HCT116 (cell line): ENCODE measurements at regions not wholly inside any gene's neighbourhood (a gene's known extent, or its start where the extent isn't known, plus 50 kb on each side); places are given as distances from the start of the nearest gene placed in this dataset.
A peak's percentile ranks its signal among the peaks of the same experiment; 100 is the strongest.

Experiments
- ATAC-seq: fragments of 200-7000 bp; cut with Tn5 transposase; 2 replicates; pipeline ENCODE4 v1.9.1; 2020; ENCODE audit warnings: mild to moderate bottlenecking, moderate library complexity
- BruUV-seq: library from RNA; stranded (reverse); fragments of 400-500 nt; replicated peaks from 2 replicates; lab custom pipeline; 2021; lab: Mats Ljungman, UMichigan
- CTCF ChIA-PET: fragments of 300-600 bp; sonication (Branson Sonifier 250); formaldehyde crosslinking; loops from one replicate; lab custom pipeline; 2021; ENCODE audit warnings: antibody characterized with exemption; lab: Charles Lee
- POLR2A ChIA-PET: fragments of 300-600, 350-600 bp; sonication (Branson Sonifier 250); formaldehyde crosslinking; loops from one replicate; lab custom pipeline; 2021; ENCODE audit warnings: antibody characterized with exemption; lab: Charles Lee
- RAD21 ChIA-PET, 2 experiments: fragments of 300-600 bp; sonication (Branson Sonifier 250); formaldehyde crosslinking; loops; one replicate each; lab custom pipeline; 2023; ENCODE audit warnings: low total read pairs in 2 of 2; ENCODE audit not compliant: uncharacterized antibody in 2 of 2, unreplicated experiment in 2 of 2, low non-redundant PET in 1 of 2; lab: Charles Lee
- DNase-seq: peaks from one replicate; pipeline ENCODE4 v3.0.0-alpha.2; 2010; ENCODE audit warnings: low read depth, low spot score
- H2AFZ ChIP-seq: fragments of 200-600 bp; shearing (Covaris generic), sonication (generic); 2 replicates; pipeline ENCODE4 v1.6.1; 2017; ENCODE audit warnings: low read depth, mixed run types, mixed read lengths, antibody characterized with exemption, low read length; ENCODE audit not compliant: poor library complexity, severe bottlenecking
- H3K27ac ChIP-seq: 2 replicates; pipeline ENCODE4 v1.5.1; 2012; ENCODE audit warnings: low read depth, low read length
- H3K27me3 ChIP-seq: fragments of 200-600 bp; sonication (generic); 2 replicates; pipeline ENCODE4 v1.6.1; 2016; ENCODE audit warnings: mixed run types, low read length, mixed read lengths; ENCODE audit not compliant: insufficient read depth
- H3K36me3 ChIP-seq, 2 experiments: fragments of 200-500 bp in 1 of 2; fragments of 200-600 bp in 1 of 2; sonication (Bioruptor generic) in 1 of 2; sonication (generic) in 1 of 2; 2 replicates each; pipeline versions ENCODE4 v1.5.1 to v1.6.1; 2014 to 2016; ENCODE audit warnings: low read length in 2 of 2, inconsistent platforms in 1 of 2, mixed read lengths in 1 of 2, mixed run types in 1 of 2; ENCODE audit not compliant: insufficient read depth in 2 of 2, control insufficient read depth in 1 of 2
- H3K4me1 ChIP-seq, 2 experiments: fragments of 200-600 bp in 1 of 2; sonication (generic) in 1 of 2; 2 replicates each; pipeline versions ENCODE4 v1.5.1 to v1.6.1; 2012 to 2017; ENCODE audit warnings: low read length in 2 of 2, inconsistent platforms in 1 of 2, mild to moderate bottlenecking in 1 of 2, mixed read lengths in 1 of 2, mixed run types in 1 of 2, moderate library complexity in 1 of 2; ENCODE audit not compliant: insufficient read depth in 2 of 2, control insufficient read depth in 1 of 2
- H3K4me2 ChIP-seq: fragments of 200-600 bp; sonication (generic); 2 replicates; pipeline ENCODE4 v1.6.1; 2017; ENCODE audit warnings: mixed run types, low read length, mixed read lengths
- H3K4me3 ChIP-seq, 2 experiments: fragments of 200-600 bp in 1 of 2; sonication (generic) in 1 of 2; replicated peaks in 1 of 2; 2 replicates each; pipeline ENCODE4 v1.5.1; 2011 to 2016; ENCODE audit warnings: low read length in 2 of 2, control low read depth in 1 of 2, low read depth in 1 of 2, mild to moderate bottlenecking in 1 of 2, mixed read lengths in 1 of 2, mixed run types in 1 of 2
- H3K79me2 ChIP-seq: fragments of 200-600 bp; sonication (generic); 2 replicates; pipeline ENCODE4 v1.6.1; 2017; ENCODE audit warnings: mild to moderate bottlenecking, mixed run types, low read length, moderate library complexity, mixed read lengths; ENCODE audit not compliant: insufficient read depth
- H3K9ac ChIP-seq: fragments of 200-600 bp; sonication (generic); 2 replicates; pipeline ENCODE4 v1.6.1; 2016; ENCODE audit warnings: low read length, mixed read lengths
- H3K9me2 ChIP-seq: fragments of 200-600 bp; sonication (generic), shearing (Covaris generic); 2 replicates; pipeline ENCODE4 v1.6.1; 2017; ENCODE audit warnings: mixed run types, mild to moderate bottlenecking, moderate library complexity; ENCODE audit not compliant: insufficient read depth
- H3K9me3 ChIP-seq, 2 experiments: fragments of 200-500 bp in 1 of 2; fragments of 200-600 bp in 1 of 2; sonication (Bioruptor generic) in 1 of 2; sonication (generic) in 1 of 2; 2 replicates each; pipeline ENCODE4 v1.6.1; 2014 to 2017; ENCODE audit warnings: low read length in 2 of 2, mixed read lengths in 2 of 2, inconsistent platforms in 1 of 2, low read depth in 1 of 2, mild to moderate bottlenecking in 1 of 2, mixed run types in 1 of 2, moderate library complexity in 1 of 2; ENCODE audit not compliant: control insufficient read depth in 1 of 2, insufficient read depth in 1 of 2
- H4K20me1 ChIP-seq: fragments of 200-600 bp; sonication (generic), shearing (Covaris generic); 2 replicates; pipeline ENCODE4 v1.6.1; 2017; ENCODE audit warnings: mixed run types, mild to moderate bottlenecking, moderate library complexity; ENCODE audit not compliant: insufficient read depth
- CEBPB ChIP-seq: IDR thresholded peaks from 2 replicates; pipeline ENCODE4 v1.6.1; 2012; ENCODE audit warnings: low read depth
- EGR1 ChIP-seq: IDR thresholded peaks from 2 replicates; pipeline ENCODE4 v1.6.1; 2012; ENCODE audit warnings: low read depth
- ELF1 ChIP-seq: IDR thresholded peaks from 2 replicates; pipeline ENCODE4 v1.6.1; 2012; ENCODE audit warnings: low read depth, borderline replicate concordance
- EZH2 ChIP-seq: fragments of 200-600 bp; sonication (generic); IDR thresholded peaks from 2 replicates; pipeline ENCODE4 v1.6.1; 2017; ENCODE audit warnings: antibody characterized with exemption, mixed run types
- EZH2phosphoT487 ChIP-seq: fragments of 200-600 bp; IDR thresholded peaks from 2 replicates; pipeline ENCODE4 v1.6.1; 2018; ENCODE audit warnings: antibody characterized with exemption, borderline replicate concordance
- FOSL1 ChIP-seq: IDR thresholded peaks from 2 replicates; pipeline ENCODE4 v1.6.1; 2012; ENCODE audit warnings: low read depth
- JUND ChIP-seq: IDR thresholded peaks from 2 replicates; pipeline ENCODE4 v1.6.1; 2012
- POLR2A ChIP-seq: IDR thresholded peaks from 2 replicates; pipeline ENCODE4 v1.7.0; 2011; ENCODE audit warnings: borderline replicate concordance; ENCODE audit not compliant: insufficient read depth, insufficient read length; ENCODE audit errors: extremely low read depth
- SIN3A ChIP-seq: IDR thresholded peaks from 2 replicates; pipeline ENCODE4 v1.6.1; 2012; ENCODE audit warnings: low read depth
- SP1 ChIP-seq: IDR thresholded peaks from 2 replicates; pipeline ENCODE4 v1.6.1; 2012; ENCODE audit warnings: low read depth
- SRF ChIP-seq: IDR thresholded peaks from 2 replicates; pipeline ENCODE4 v1.6.1; 2012; ENCODE audit warnings: low read depth
- TCF7L2 ChIP-seq: IDR thresholded peaks from 2 replicates; pipeline ENCODE4 v1.7.0; 2011; ENCODE audit warnings: borderline replicate concordance, inconsistent platforms; ENCODE audit not compliant: insufficient read depth, insufficient read length; ENCODE audit errors: extremely low read depth
- YY1 ChIP-seq: IDR thresholded peaks from 2 replicates; pipeline ENCODE4 v1.6.1; 2011; ENCODE audit warnings: low read length, low read depth, moderate library complexity, mild to moderate bottlenecking; ENCODE audit not compliant: insufficient replicate concordance; ENCODE audit errors: extremely low read depth
- ZFX ChIP-seq: fragments of 450-650 bp; IDR thresholded peaks from 2 replicates; pipeline ENCODE4 v1.6.1; 2017
- ZNF274 ChIP-seq: fragments of 200-500 bp; sonication (Bioruptor generic); IDR thresholded peaks from 2 replicates; pipeline ENCODE4 v1.6.1; 2014; ENCODE audit warnings: mild to moderate bottlenecking, low read depth, low read length, inconsistent platforms
- intact Hi-C: fragments of 100-400 bp; cut with micrococcal nuclease; formaldehyde crosslinking; loops from 2 replicates; pipeline ENCODE4 v1.10.0; 2022
- TF ChIP-seq, protein P1 (sequence below): IDR thresholded peaks from 2 replicates; pipeline ENCODE4 v1.6.1; 2012
- TF ChIP-seq, protein P2 (sequence below): IDR thresholded peaks from 2 replicates; pipeline ENCODE4 v1.6.1; 2012
- TF ChIP-seq, protein P3 (sequence below), 3 experiments: fragments of 200-600 bp in 1 of 3; sonication (generic) in 1 of 3; IDR thresholded peaks in 2 of 3; conservative IDR thresholded peaks in 1 of 3; 2 replicates each; pipeline ENCODE4 v1.5.1; 2012 to 2017; ENCODE audit warnings: low read depth in 2 of 3, low read length in 2 of 3, antibody characterized with exemption in 1 of 3, borderline replicate concordance in 1 of 3, control low read depth in 1 of 3, mild to moderate bottlenecking in 1 of 3, mixed read lengths in 1 of 3, mixed run types in 1 of 3, moderate library complexity in 1 of 3; ENCODE audit not compliant: insufficient read depth in 1 of 3

DNA sequence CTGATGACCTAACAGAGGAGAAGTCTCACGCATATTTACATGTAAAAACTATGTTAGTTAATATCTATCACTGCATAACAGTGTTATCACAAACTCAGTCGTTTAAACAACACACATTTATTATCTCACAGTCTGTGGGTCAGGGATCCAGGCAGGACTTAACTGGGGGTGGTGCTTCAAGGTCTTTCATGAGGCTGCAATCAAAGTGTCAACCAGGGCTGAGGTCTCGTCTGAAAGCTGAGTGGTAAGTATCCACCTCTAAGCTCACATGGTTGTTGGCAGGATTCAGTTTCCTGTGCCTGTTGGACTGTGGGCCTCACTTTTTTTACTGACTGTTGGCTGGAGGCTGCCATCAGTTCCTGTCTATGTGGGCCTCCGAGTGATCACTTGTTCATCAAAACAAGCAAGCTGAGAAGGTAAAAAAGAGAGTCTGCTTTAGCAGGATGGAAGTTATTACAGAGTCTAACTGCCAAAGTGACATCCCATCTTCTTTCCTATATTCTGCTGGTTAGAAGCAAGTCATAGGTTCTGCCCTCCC is 188.6 kb downstream of the CARTPT start:
- Histone ChIP-seq H3K4me3 (no peak overlapping the region), H3K4me2 (0 out of 2 replicates have a peak overlapping the region, but pooled peaks have one; percentile 28), H4K20me1 (no peaks in the 10 kb centered on the region), H3K4me1 (peaks cover 16 to 17% of the 10 kb centered on the region in 2 experiments), H3K27ac (no peak overlapping the region; the same call in 1 of the 2 replicates), H3K9me2 (no peaks in the 10 kb centered on the region), H3K79me2 (no peaks in the 10 kb centered on the region), H3K27me3 (no peaks in the 10 kb centered on the region), H3K9me3 (no peaks in the 10 kb centered on the region), H3K36me3 (no peaks in the 10 kb centered on the region), H2AFZ (no peak overlapping the region), H3K9ac (no peak overlapping the region)
- POLR2A ChIA-PET, result interaction anchor here (1.4 to 1.5 kb wide), 2 partner anchors 14 to 15 kb away, joined by 5 read pairs; no protein-coding TSS in a partner anchor
- RAD21 ChIA-PET, result no interaction called here
- TF ChIP-seq, protein P1, sequence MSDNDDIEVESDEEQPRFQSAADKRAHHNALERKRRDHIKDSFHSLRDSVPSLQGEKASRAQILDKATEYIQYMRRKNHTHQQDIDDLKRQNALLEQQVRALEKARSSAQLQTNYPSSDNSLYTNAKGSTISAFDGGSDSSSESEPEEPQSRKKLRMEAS, result no peak
- TF ChIP-seq, protein P2, sequence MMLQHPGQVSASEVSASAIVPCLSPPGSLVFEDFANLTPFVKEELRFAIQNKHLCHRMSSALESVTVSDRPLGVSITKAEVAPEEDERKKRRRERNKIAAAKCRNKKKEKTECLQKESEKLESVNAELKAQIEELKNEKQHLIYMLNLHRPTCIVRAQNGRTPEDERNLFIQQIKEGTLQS, result no peak
- TF ChIP-seq FOSL1 (no peak), JUND (no peak), EZH2 (no peak), EGR1 (no peak), ZNF274 (no peak)
- no peak for ATAC-seq
- no TSS peak for BruUV-seq
- CTCF ChIA-PET, result no interaction called here
- intact Hi-C loops, result no loop called here
- no peak for DNase-seq

DNA sequence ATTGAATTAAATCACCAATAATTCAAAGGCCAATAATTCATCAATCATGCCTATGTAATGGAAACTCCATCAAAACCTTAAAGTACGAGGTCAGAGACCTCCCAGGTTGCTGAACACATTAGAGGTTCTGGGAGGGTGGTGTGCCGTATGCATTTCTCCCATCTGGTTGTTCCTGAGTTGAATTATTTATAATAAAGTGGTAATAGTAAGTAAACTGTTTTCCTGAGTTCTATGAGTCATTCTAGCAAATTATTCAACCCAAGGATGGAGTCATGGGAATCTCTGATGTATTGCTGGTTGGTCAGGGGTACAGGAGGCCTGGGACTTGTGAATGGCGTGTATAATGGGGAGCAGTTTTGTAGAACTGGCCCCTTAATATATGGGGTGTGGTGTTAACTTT is 191.7 kb downstream of the CARTPT start:
- no peaks in the 10 kb centered on the region for H3K27me3 ChIP-seq
- no peak overlapping the region for H3K4me2 ChIP-seq
- ChIA-PET POLR2A (no interaction called here), CTCF (no interaction called here), RAD21 (no interaction called here)
- no peak overlapping the region for H2AFZ ChIP-seq
- no TSS peak for BruUV-seq
- H3K4me3 ChIP-seq, result no peak overlapping the region
- no peaks in the 10 kb centered on the region for H3K79me2 ChIP-seq
- no peak overlapping the region for H3K9ac ChIP-seq
- no peak overlapping the region for H3K27ac ChIP-seq
- intact Hi-C loops, result no loop called here
- no peak for ATAC-seq
- H3K4me1 ChIP-seq, result peaks cover 16 to 17% of the 10 kb centered on the region in 2 experiments
- H3K36me3 ChIP-seq, result no peaks in the 10 kb centered on the region
- no peaks in the 10 kb centered on the region for H3K9me3 ChIP-seq
- H3K9me2 ChIP-seq, result no peaks in the 10 kb centered on the region
- DNase-seq, result no peak
- no peaks in the 10 kb centered on the region for H4K20me1 ChIP-seq
- TF ChIP-seq EGR1 (no peak), SRF (no peak), FOSL1 (no peak), EZH2 (no peak), SIN3A (no peak), POLR2A (no peak), ZNF274 (no peak), YY1 (no peak), ELF1 (no peak), EZH2phosphoT487 (no peak), TCF7L2 (no peak), SP1 (no peak), ZFX (no peak), JUND (no peak), CEBPB (no peak)
- TF ChIP-seq, protein P3, sequence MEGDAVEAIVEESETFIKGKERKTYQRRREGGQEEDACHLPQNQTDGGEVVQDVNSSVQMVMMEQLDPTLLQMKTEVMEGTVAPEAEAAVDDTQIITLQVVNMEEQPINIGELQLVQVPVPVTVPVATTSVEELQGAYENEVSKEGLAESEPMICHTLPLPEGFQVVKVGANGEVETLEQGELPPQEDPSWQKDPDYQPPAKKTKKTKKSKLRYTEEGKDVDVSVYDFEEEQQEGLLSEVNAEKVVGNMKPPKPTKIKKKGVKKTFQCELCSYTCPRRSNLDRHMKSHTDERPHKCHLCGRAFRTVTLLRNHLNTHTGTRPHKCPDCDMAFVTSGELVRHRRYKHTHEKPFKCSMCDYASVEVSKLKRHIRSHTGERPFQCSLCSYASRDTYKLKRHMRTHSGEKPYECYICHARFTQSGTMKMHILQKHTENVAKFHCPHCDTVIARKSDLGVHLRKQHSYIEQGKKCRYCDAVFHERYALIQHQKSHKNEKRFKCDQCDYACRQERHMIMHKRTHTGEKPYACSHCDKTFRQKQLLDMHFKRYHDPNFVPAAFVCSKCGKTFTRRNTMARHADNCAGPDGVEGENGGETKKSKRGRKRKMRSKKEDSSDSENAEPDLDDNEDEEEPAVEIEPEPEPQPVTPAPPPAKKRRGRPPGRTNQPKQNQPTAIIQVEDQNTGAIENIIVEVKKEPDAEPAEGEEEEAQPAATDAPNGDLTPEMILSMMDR (IDR thresholded peaks at IDR 0.05 in 2 of 3, conservative IDR thresholded peaks at IDR 0.05 in 1 of 3; ENCODE audit: borderline replicate concordance in 1 of 3, insufficient read depth in 1 of 3, low read depth in 2 of 3, low read length in 2 of 3), result no peak
- TF ChIP-seq, protein P1, result no peak
